NCI-H69 (cell line): ENCODE measurements at regions not wholly inside any gene's neighbourhood (a gene's known extent, or its start where the extent isn't known, plus 50 kb on each side); places are given as distances from the start of the nearest gene placed in this dataset.
A peak's percentile ranks its signal among the peaks of the same experiment; 100 is the strongest.
"Not testable (repeated sequence)": the region's sequence is repeated elsewhere in the genome, so short reads cannot be mapped to it uniquely, and the experiment has no call there.

Source experiments
- DNase-seq: peaks from one replicate; lab custom pipeline; 2025; lab: John Stamatoyannopoulos, UW

- DNase-seq: no peak
Measured at GRCh38 chr6:67219346-67219745, 1415.7 kb upstream of the ADGRB3 start.

- DNase-seq: no peak
Measured at GRCh38 chr6:67212584-67212983, 1422.5 kb upstream of the ADGRB3 start.

- peak; percentile 60 for DNase-seq
Measured at GRCh38 chr6:67210450-67210849, 1424.6 kb upstream of the ADGRB3 start.

- no peak for DNase-seq
Measured at GRCh38 chr6:67201563-67201962, 1433.5 kb upstream of the ADGRB3 start.

GRCh38 chr6:67200626-67201403 lies 1434.3 kb upstream of the ADGRB3 start:
- no peak for DNase-seq

GRCh38 chr6:67199425-67199824 lies 1435.7 kb upstream of the ADGRB3 start:
- DNase-seq: no peak

- no peak for DNase-seq
Measured at GRCh38 chr6:67190733-67191132, 1444.3 kb upstream of the ADGRB3 start.

- no peak for DNase-seq
Measured at GRCh38 chr6:67184405-67184804, 1450.7 kb upstream of the ADGRB3 start.

GRCh38 chr6:67175101-67175500 lies 1460.0 kb upstream of the ADGRB3 start:
- peak; percentile 13 for DNase-seq

GRCh38 chr6:67165606-67166005 lies 1458.6 kb upstream of the EYS start:
- DNase-seq: no peak

GRCh38 chr6:67160820-67161219 lies 1453.8 kb upstream of the EYS start:
- DNase-seq: no peak

- DNase-seq: no peak
Measured at GRCh38 chr6:67141005-67141404, 1434.0 kb upstream of the EYS start.

- peak; percentile 22 for DNase-seq
Measured at GRCh38 chr6:67133973-67134372, 1426.9 kb upstream of the EYS start.

GRCh38 chr6:67131827-67132226 lies 1424.8 kb upstream of the EYS start:
- peak; percentile 58 for DNase-seq

GRCh38 chr6:67129780-67130179 lies 1422.8 kb upstream of the EYS start:
- DNase-seq: no peak

- DNase-seq: no peak
Measured at GRCh38 chr6:67127041-67127440, 1420.0 kb upstream of the EYS start.

GRCh38 chr6:67121115-67121514 lies 1414.1 kb upstream of the EYS start:
- DNase-seq: no peak

- DNase-seq: no peak
Measured at GRCh38 chr6:67112120-67112519, 1405.1 kb upstream of the EYS start.

- DNase-seq: no peak
Measured at GRCh38 chr6:67102743-67103142, 1395.7 kb upstream of the EYS start.

- DNase-seq: not testable (repeated sequence)
Measured at GRCh38 chr6:67095618-67096226, 1388.7 kb upstream of the EYS start.

GRCh38 chr6:67094431-67094946 lies 1387.5 kb upstream of the EYS start:
- DNase-seq: no peak

- DNase-seq: no peak
Measured at GRCh38 chr6:67073938-67074337, 1366.9 kb upstream of the EYS start.

GRCh38 chr6:67068781-67069180 lies 1361.8 kb upstream of the EYS start:
- DNase-seq: no peak

GRCh38 chr6:67064323-67064722 lies 1357.3 kb upstream of the EYS start:
- DNase-seq: no peak
